Sigmoid colon (tissue), 3 donors: ENCODE measurements at regions not wholly inside any gene's neighbourhood (a gene's known extent, or its start where the extent isn't known, plus 50 kb on each side); places are given as distances from the start of the nearest gene placed in this dataset.

Source experiments
- POLR2A ChIP-seq, 2 donors: fragments of 450-650 bp; IDR thresholded peaks; one replicate each; pipeline ENCODE4 v1.6.1; 2016; ENCODE audit warnings: antibody characterized with exemption in 2 of 2, mild to moderate bottlenecking in 2 of 2, moderate library complexity in 2 of 2
- TF ChIP-seq, protein P1 (sequence below), 4 experiments: fragments of 450-650 bp in 3 of 4; fragments of 200-600 bp in 1 of 4; IDR thresholded peaks; one replicate each; pipeline ENCODE4 v1.5.1; 2016 to 2019; ENCODE audit warnings: antibody characterized with exemption in 4 of 4, mild to moderate bottlenecking in 3 of 4, moderate library complexity in 2 of 4

DNA sequence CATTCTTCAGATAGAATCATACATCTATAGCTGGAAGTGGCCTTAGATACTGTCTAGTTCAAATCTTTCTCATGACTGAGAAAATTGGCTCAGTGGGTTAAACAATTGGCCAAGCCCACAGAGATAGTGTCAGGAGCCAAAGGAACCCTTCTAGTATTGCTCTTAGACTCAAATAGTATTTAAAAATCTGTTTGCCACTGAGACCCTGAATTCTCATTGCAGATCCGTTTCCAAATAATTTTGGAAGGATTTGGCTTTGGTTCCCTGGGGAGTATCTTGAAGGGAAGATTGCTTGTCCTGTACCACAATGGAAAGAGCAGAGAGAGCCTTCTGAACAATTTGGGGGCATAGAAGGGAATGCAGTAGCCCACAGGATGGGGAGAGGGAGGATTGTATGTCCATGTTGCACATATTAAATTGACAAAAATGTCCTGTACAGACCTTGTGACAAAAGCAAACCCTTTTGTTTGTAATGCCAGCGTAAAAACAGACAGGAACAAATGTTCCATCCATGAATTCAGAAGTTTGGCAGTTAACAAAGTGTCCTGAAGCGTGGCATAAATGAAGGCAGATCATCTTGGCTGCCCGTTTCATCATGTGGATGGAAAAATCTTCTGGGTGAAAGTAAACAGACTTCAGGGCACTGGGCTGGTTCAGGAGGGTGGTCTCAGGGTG lies 156.4 kb upstream of the RASGRP1 start:
- TF ChIP-seq, protein P1, sequence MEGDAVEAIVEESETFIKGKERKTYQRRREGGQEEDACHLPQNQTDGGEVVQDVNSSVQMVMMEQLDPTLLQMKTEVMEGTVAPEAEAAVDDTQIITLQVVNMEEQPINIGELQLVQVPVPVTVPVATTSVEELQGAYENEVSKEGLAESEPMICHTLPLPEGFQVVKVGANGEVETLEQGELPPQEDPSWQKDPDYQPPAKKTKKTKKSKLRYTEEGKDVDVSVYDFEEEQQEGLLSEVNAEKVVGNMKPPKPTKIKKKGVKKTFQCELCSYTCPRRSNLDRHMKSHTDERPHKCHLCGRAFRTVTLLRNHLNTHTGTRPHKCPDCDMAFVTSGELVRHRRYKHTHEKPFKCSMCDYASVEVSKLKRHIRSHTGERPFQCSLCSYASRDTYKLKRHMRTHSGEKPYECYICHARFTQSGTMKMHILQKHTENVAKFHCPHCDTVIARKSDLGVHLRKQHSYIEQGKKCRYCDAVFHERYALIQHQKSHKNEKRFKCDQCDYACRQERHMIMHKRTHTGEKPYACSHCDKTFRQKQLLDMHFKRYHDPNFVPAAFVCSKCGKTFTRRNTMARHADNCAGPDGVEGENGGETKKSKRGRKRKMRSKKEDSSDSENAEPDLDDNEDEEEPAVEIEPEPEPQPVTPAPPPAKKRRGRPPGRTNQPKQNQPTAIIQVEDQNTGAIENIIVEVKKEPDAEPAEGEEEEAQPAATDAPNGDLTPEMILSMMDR (IDR thresholded peaks at IDR 0.05), result no peak
- no peak for TF ChIP-seq POLR2A (IDR thresholded peaks at IDR 0.05)
